MM.1S (cell line): ENCODE measurements at regions not wholly inside any gene's neighbourhood (a gene's known extent, or its start where the extent isn't known, plus 50 kb on each side); places are given as distances from the start of the nearest gene placed in this dataset.

Experiments
- DNase-seq: peaks from one replicate; pipeline ENCODE4 v3.0.0-alpha.2; 2015
- H2AFZ ChIP-seq: fragments of 300-600 bp; sonication (generic); 2 replicates; pipeline ENCODE4 v1.6.0; 2016; ENCODE audit warnings: antibody characterized with exemption, low read length
- H3F3A ChIP-seq: fragments of 300-600 bp; sonication (generic); 2 replicates; pipeline ENCODE4 v1.6.1; 2016; ENCODE audit warnings: mild to moderate bottlenecking, antibody characterized with exemption, low read length, moderate library complexity, mixed read lengths; ENCODE audit not compliant: insufficient read depth
- H3K27ac ChIP-seq: fragments of 300-600 bp; sonication (generic); 2 replicates; pipeline ENCODE4 v1.5.1; 2016; ENCODE audit warnings: mild to moderate bottlenecking, low read length
- H3K27me3 ChIP-seq: fragments of 300-600 bp; sonication (generic); replicated peaks from 2 replicates; pipeline ENCODE4 v1.6.0; 2016; ENCODE audit warnings: low read length; ENCODE audit not compliant: insufficient read depth
- H3K36me3 ChIP-seq: fragments of 300-600 bp; sonication (generic); replicated peaks from 2 replicates; pipeline ENCODE4 v1.6.1; 2016; ENCODE audit warnings: mild to moderate bottlenecking, low read length, mixed read lengths; ENCODE audit not compliant: insufficient read depth
- H3K4me1 ChIP-seq: fragments of 300-600 bp; sonication (generic); 2 replicates; pipeline ENCODE4 v1.6.1; 2016; ENCODE audit warnings: low read length, mixed read lengths
- H3K4me2 ChIP-seq: fragments of 300-600 bp; sonication (generic); 2 replicates; pipeline ENCODE4 v1.6.0; 2016; ENCODE audit warnings: low read depth, low read length
- H3K4me3 ChIP-seq: fragments of 300-600 bp; sonication (generic); 2 replicates; pipeline ENCODE4 v1.5.1; 2016; ENCODE audit warnings: low read length, mixed read lengths
- H3K79me2 ChIP-seq: fragments of 300-600 bp; sonication (generic); 2 replicates; pipeline ENCODE4 v1.6.1; 2016; ENCODE audit warnings: mixed run types, low read length, mixed read lengths
- H3K9ac ChIP-seq: fragments of 300-600 bp; sonication (generic); 2 replicates; pipeline ENCODE4 v1.6.1; 2016; ENCODE audit warnings: low read length, mixed read lengths
- H3K9me2 ChIP-seq: fragments of 300-600 bp; sonication (generic); replicated peaks from 2 replicates; pipeline ENCODE4 v1.6.1; 2016; ENCODE audit warnings: mild to moderate bottlenecking, low read length, mixed read lengths; ENCODE audit not compliant: insufficient read depth
- H3K9me3 ChIP-seq: fragments of 300-600 bp; sonication (generic); replicated peaks from 2 replicates; pipeline ENCODE4 v1.6.1; 2016; ENCODE audit warnings: mild to moderate bottlenecking, low read length, mixed read lengths; ENCODE audit not compliant: insufficient read depth
- H4K20me1 ChIP-seq: fragments of 300-600 bp; sonication (generic); 2 replicates; pipeline ENCODE4 v1.6.1; 2016; ENCODE audit warnings: mild to moderate bottlenecking, low read length, moderate library complexity, mixed read lengths; ENCODE audit not compliant: insufficient read depth
- EZH2 ChIP-seq: fragments of 300-600 bp; sonication (generic); optimal IDR thresholded peaks from 2 replicates; pipeline ENCODE3; 2017; ENCODE audit warnings: low read depth, mild to moderate bottlenecking, antibody characterized with exemption, low read length, mixed read lengths
- EZH2phosphoT487 ChIP-seq: fragments of 300-600 bp; sonication (generic); IDR thresholded peaks from 2 replicates; pipeline ENCODE4 v1.6.1; 2018; ENCODE audit warnings: antibody characterized with exemption, low read length
- TF ChIP-seq, protein P1 (sequence below): fragments of 300-600 bp; sonication (generic); IDR thresholded peaks from 2 replicates; pipeline ENCODE4 v1.5.1; 2016; ENCODE audit warnings: antibody characterized with exemption, low read length, mixed read lengths

DNA sequence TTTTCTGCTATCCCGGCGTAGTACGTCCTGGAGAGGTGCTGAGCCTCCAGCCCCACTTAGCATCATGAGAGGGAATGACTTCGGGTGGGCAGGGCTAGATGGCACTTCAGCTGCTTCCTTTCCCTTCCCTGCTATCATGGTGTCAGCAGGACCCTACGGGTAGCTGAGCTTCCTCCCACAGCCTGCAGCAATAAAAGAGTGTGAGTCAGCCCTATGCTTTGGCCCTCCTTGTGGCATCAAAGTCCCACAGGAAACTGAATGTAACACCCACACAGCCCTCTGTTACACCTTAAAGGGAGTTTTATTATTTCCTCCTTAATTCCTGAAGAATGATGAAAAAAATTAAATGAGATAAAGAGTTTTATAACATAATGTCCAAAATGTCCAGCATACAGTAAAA, 458.1 kb downstream of the RPS24 start:
- H3K9ac ChIP-seq: no peak overlapping the region
- no peaks in the 10 kb centered on the region for H4K20me1 ChIP-seq
- no peak overlapping the region for H3K4me2 ChIP-seq
- no peaks in the 10 kb centered on the region for H3K4me1 ChIP-seq
- H3K9me3 ChIP-seq: no peaks in the 10 kb centered on the region
- no peaks in the 10 kb centered on the region for H3K9me2 ChIP-seq
- H3K27ac ChIP-seq: no peak overlapping the region
- no peak for DNase-seq
- H3K4me3 ChIP-seq: no peak overlapping the region
- no peaks in the 10 kb centered on the region for H3K79me2 ChIP-seq
- no peaks in the 10 kb centered on the region for H3K36me3 ChIP-seq
- H3F3A ChIP-seq: no peaks in the 10 kb centered on the region
- TF ChIP-seq EZH2phosphoT487 (no peak), EZH2 (no peak)
- TF ChIP-seq, protein P1, sequence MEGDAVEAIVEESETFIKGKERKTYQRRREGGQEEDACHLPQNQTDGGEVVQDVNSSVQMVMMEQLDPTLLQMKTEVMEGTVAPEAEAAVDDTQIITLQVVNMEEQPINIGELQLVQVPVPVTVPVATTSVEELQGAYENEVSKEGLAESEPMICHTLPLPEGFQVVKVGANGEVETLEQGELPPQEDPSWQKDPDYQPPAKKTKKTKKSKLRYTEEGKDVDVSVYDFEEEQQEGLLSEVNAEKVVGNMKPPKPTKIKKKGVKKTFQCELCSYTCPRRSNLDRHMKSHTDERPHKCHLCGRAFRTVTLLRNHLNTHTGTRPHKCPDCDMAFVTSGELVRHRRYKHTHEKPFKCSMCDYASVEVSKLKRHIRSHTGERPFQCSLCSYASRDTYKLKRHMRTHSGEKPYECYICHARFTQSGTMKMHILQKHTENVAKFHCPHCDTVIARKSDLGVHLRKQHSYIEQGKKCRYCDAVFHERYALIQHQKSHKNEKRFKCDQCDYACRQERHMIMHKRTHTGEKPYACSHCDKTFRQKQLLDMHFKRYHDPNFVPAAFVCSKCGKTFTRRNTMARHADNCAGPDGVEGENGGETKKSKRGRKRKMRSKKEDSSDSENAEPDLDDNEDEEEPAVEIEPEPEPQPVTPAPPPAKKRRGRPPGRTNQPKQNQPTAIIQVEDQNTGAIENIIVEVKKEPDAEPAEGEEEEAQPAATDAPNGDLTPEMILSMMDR: no peak
- no peaks in the 10 kb centered on the region for H3K27me3 ChIP-seq
- no peak overlapping the region for H2AFZ ChIP-seq

DNA sequence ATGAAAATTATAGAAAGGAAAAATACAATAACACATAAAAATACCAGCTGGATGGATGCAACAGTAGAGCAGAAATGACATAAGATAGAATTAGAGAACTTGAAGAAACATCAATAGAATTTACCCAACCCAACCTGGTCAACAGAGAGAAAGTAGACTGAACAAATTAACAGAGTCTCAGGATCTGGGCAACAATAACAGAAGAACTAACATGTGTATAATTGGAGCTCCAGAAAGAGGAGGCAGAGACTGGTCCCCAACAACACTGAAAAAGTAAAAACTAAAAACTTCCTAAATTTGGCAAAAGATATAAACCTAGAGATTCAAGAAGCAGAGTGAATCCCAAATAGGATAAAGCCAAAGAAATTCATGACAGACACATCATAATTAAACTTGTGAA, 458.8 kb downstream of the RPS24 start:
- Histone ChIP-seq H3K9me2 (no peaks in the 10 kb centered on the region), H3K27ac (no peak overlapping the region), H3K4me3 (no peak overlapping the region), H3K36me3 (no peaks in the 10 kb centered on the region), H3K4me2 (no peak overlapping the region), H3K9me3 (no peaks in the 10 kb centered on the region), H4K20me1 (no peaks in the 10 kb centered on the region), H3K4me1 (no peaks in the 10 kb centered on the region), H3F3A (no peaks in the 10 kb centered on the region), H2AFZ (no peak overlapping the region), H3K79me2 (no peaks in the 10 kb centered on the region), H3K27me3 (no peaks in the 10 kb centered on the region), H3K9ac (no peak overlapping the region)
- no peak for DNase-seq
- no peak for TF ChIP-seq EZH2phosphoT487
- TF ChIP-seq, protein P1: no peak
- no peak for TF ChIP-seq EZH2

DNA sequence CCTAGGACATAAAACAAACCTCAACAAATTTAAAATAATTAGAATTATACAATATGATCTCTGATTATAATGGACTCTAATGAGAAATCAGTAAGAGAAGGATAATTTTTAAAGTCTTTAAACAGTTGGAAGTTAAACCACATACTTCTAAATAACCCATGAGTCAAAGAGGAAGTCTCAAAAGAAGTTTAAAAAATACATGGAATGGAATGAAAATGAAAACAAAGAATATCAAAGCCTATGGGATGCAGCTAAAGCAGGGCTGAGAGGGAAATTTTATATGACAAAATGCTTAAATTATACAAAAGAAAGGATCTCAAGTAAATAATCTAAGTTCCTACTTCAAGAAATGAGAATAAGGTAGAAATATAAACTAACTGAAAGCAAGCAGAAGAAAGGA, 460.5 kb downstream of the RPS24 start:
- Histone ChIP-seq H3K9me3 (no peaks in the 10 kb centered on the region), H3K4me3 (no peak overlapping the region), H3K4me1 (no peaks in the 10 kb centered on the region), H2AFZ (no peak overlapping the region), H3K79me2 (no peaks in the 10 kb centered on the region), H3K9ac (no peak overlapping the region), H3K36me3 (no peaks in the 10 kb centered on the region), H3F3A (no peaks in the 10 kb centered on the region), H3K9me2 (no peaks in the 10 kb centered on the region), H3K27me3 (no peaks in the 10 kb centered on the region), H3K4me2 (no peak overlapping the region), H4K20me1 (no peaks in the 10 kb centered on the region), H3K27ac (no peak overlapping the region)
- DNase-seq: no peak
- TF ChIP-seq EZH2phosphoT487 (no peak), EZH2 (no peak)
- TF ChIP-seq, protein P1: no peak
